Body of pancreas (tissue), 4 donors: ENCODE measurements at regions not wholly inside any gene's neighbourhood (a gene's known extent, or its start where the extent isn't known, plus 50 kb on each side); places are given as distances from the start of the nearest gene placed in this dataset.

Experiments used
- CTCF ChIP-seq, 7 experiments: fragments of 450-650 bp in 4 of 7; fragments of 200-600 bp in 3 of 7; sonication (generic) in 3 of 7; IDR thresholded peaks; one replicate each; pipeline ENCODE4 v1.5.1; 2016 to 2019; ENCODE audit warnings: antibody characterized with exemption in 7 of 7
- POLR2A ChIP-seq, 3 donors: fragments of 450-650 bp; IDR thresholded peaks; one replicate each; pipeline ENCODE4 v1.6.1; 2016; ENCODE audit warnings: antibody characterized with exemption in 3 of 3, mild to moderate bottlenecking in 2 of 3

- TF ChIP-seq CTCF (IDR thresholded peaks at IDR 0.05) (no peak), POLR2A (IDR thresholded peaks at IDR 0.05) (no peak)
Measured at GRCh38 chr3:64837126-64837738, 149.4 kb upstream of the ADAMTS9 start.
